H9 (cell line): ENCODE measurements at regions not wholly inside any gene's neighbourhood (a gene's known extent, or its start where the extent isn't known, plus 50 kb on each side); places are given as distances from the start of the nearest gene placed in this dataset.

Experiments
- DNase-seq: peaks from one replicate; pipeline ENCODE4 v3.0.0-alpha.2; 2017
- H2AFZ ChIP-seq: one replicate; pipeline ENCODE4 v1.6.1; 2013; ENCODE audit warnings: mild to moderate bottlenecking, low read length, control low read depth, moderate library complexity
- H2AK5ac ChIP-seq: 2 replicates; pipeline ENCODE4 v1.6.1; 2013; ENCODE audit warnings: low read length, control low read depth, mixed read lengths; ENCODE audit not compliant: insufficient read length
- H2BK120ac ChIP-seq: one replicate; pipeline ENCODE4 v1.6.1; 2013; ENCODE audit warnings: low read depth, mild to moderate bottlenecking, low read length, control low read depth, inconsistent platforms; ENCODE audit not compliant: poor library complexity, severe bottlenecking
- H2BK12ac ChIP-seq: 2 replicates; pipeline ENCODE4 v1.6.1; 2013; ENCODE audit warnings: low read length, control low read depth, mixed read lengths, low read depth; ENCODE audit not compliant: insufficient read length
- H2BK15ac ChIP-seq: 2 replicates; pipeline ENCODE4 v1.6.1; 2013; ENCODE audit warnings: low read depth, low read length, control low read depth
- H2BK20ac ChIP-seq: one replicate; pipeline ENCODE4 v1.6.1; 2013; ENCODE audit warnings: low read depth, mild to moderate bottlenecking, low read length, control low read depth, inconsistent platforms; ENCODE audit not compliant: poor library complexity, severe bottlenecking
- H2BK5ac ChIP-seq: 2 replicates; pipeline ENCODE4 v1.6.1; 2013; ENCODE audit warnings: low read length, control low read depth, mixed read lengths; ENCODE audit not compliant: insufficient read length
- H3K14ac ChIP-seq: 2 replicates; pipeline ENCODE4 v1.6.1; 2013; ENCODE audit warnings: low read length, control low read depth; ENCODE audit not compliant: insufficient read depth
- H3K18ac ChIP-seq: 2 replicates; pipeline ENCODE4 v1.6.1; 2013; ENCODE audit warnings: low read depth, mild to moderate bottlenecking, mixed read lengths, low read length, control low read depth; ENCODE audit not compliant: insufficient read length
- H3K23ac ChIP-seq: 2 replicates; pipeline ENCODE4 v1.6.1; 2013; ENCODE audit warnings: low read length, control low read depth, mixed read lengths, low read depth; ENCODE audit not compliant: insufficient read length
- H3K23me2 ChIP-seq: 2 replicates; pipeline ENCODE4 v1.6.1; 2013; ENCODE audit warnings: low read depth, mild to moderate bottlenecking, mixed read lengths, low read length, control low read depth; ENCODE audit not compliant: insufficient read length, poor library complexity, severe bottlenecking
- H3K27ac ChIP-seq: 2 replicates; pipeline ENCODE4 v1.5.1; 2013; ENCODE audit warnings: low read length, control low read depth, mixed read lengths, low read depth; ENCODE audit not compliant: insufficient read length
- H3K27me3 ChIP-seq: 2 replicates; pipeline ENCODE4 v1.6.1; 2013; ENCODE audit warnings: low read length, control low read depth, inconsistent platforms; ENCODE audit not compliant: insufficient read depth
- H3K4ac ChIP-seq: 2 replicates; pipeline ENCODE4 v1.6.1; 2013; ENCODE audit warnings: low read depth, mild to moderate bottlenecking, control low read depth, inconsistent platforms, low read length, moderate library complexity
- H3K4me1 ChIP-seq: 2 replicates; pipeline ENCODE4 v1.6.1; 2013; ENCODE audit warnings: low read length, control low read depth, inconsistent platforms; ENCODE audit not compliant: insufficient read depth
- H3K4me2 ChIP-seq: 2 replicates; pipeline ENCODE4 v1.6.1; 2013; ENCODE audit warnings: low read length, control low read depth, mixed read lengths; ENCODE audit not compliant: insufficient read length, insufficient read depth
- H3K56ac ChIP-seq: 2 replicates; pipeline ENCODE4 v1.6.1; 2013; ENCODE audit warnings: low read depth, mild to moderate bottlenecking, mixed read lengths, low read length, control low read depth; ENCODE audit not compliant: insufficient read length
- H3K79me1 ChIP-seq: 2 replicates; pipeline ENCODE4 v1.6.1; 2013; ENCODE audit warnings: low read depth, mild to moderate bottlenecking, moderate library complexity, low read length, control low read depth, inconsistent platforms; ENCODE audit not compliant: insufficient read depth, poor library complexity, severe bottlenecking
- H3K79me2 ChIP-seq: 2 replicates; pipeline ENCODE4 v1.6.1; 2013; ENCODE audit warnings: low read length, control low read depth, inconsistent platforms; ENCODE audit not compliant: insufficient read depth
- H3K9ac ChIP-seq: 2 replicates; pipeline ENCODE4 v1.6.1; 2013; ENCODE audit warnings: low read length, control low read depth, mixed read lengths; ENCODE audit not compliant: insufficient read length; ENCODE audit errors: extremely low read depth
- H3K9me3 ChIP-seq: one replicate; pipeline ENCODE4 v1.6.1; 2013; ENCODE audit warnings: low read depth, low read length, inconsistent platforms; ENCODE audit not compliant: control insufficient read depth
- H3T11ph ChIP-seq: one replicate; pipeline ENCODE4 v1.6.1; 2013; ENCODE audit warnings: mild to moderate bottlenecking, low read length, control low read depth, inconsistent platforms
- H4K20me1 ChIP-seq: one replicate; pipeline ENCODE4 v1.6.1; 2013; ENCODE audit not compliant: control insufficient read depth, insufficient read length, insufficient read depth
- H4K5ac ChIP-seq: 2 replicates; pipeline ENCODE4 v1.6.1; 2013; ENCODE audit warnings: low read depth, mild to moderate bottlenecking, mixed read lengths, low read length, control low read depth; ENCODE audit not compliant: insufficient read length
- H4K8ac ChIP-seq: replicated peaks from 2 replicates; pipeline ENCODE4 v1.6.1; 2013; ENCODE audit warnings: low read length, control low read depth, mixed read lengths, low read depth; ENCODE audit not compliant: insufficient read length
- H4K91ac ChIP-seq: 2 replicates; pipeline ENCODE4 v1.6.1; 2013; ENCODE audit warnings: low read depth, mild to moderate bottlenecking, moderate library complexity, mixed read lengths, low read length, control low read depth; ENCODE audit not compliant: insufficient read length
- H3K27ac Mint-ChIP-seq, 3 experiments: 2 replicates in 2 of 3; 3 replicates in 1 of 3; pipeline ENCODE4 v1.8.0; 2020 to 2021; ENCODE audit warnings: mixed read lengths in 3 of 3, mild to moderate bottlenecking in 1 of 3, moderate library complexity in 1 of 3
- H3K27me3 Mint-ChIP-seq: 2 replicates; pipeline ENCODE4 v1.8.0; 2021; ENCODE audit warnings: low read depth, mild to moderate bottlenecking, moderate library complexity, mixed read lengths
- H3K36me3 Mint-ChIP-seq, 3 experiments: 2 replicates in 2 of 3; 3 replicates in 1 of 3; pipeline ENCODE4 v1.8.0; 2020 to 2021; ENCODE audit warnings: low read depth in 3 of 3, mixed read lengths in 3 of 3; ENCODE audit not compliant: insufficient read depth in 1 of 3
- H3K4me1 Mint-ChIP-seq, 2 experiments: 2 replicates each; pipeline ENCODE4 v1.8.0; 2020; ENCODE audit warnings: mixed read lengths in 2 of 2
- H3K4me3 Mint-ChIP-seq, 2 experiments: 2 replicates in 1 of 2; 3 replicates in 1 of 2; pipeline ENCODE4 v1.8.0; 2020 to 2021; ENCODE audit warnings: mild to moderate bottlenecking in 2 of 2, mixed read lengths in 2 of 2, moderate library complexity in 1 of 2
- H3K9me3 Mint-ChIP-seq, 2 experiments: 2 replicates in 1 of 2; 3 replicates in 1 of 2; pipeline ENCODE4 v1.8.0; 2020; ENCODE audit warnings: mild to moderate bottlenecking in 2 of 2, mixed read lengths in 2 of 2, moderate library complexity in 1 of 2
- CTCF ChIP-seq: fragments of 200-600 bp; sonication (generic); conservative IDR thresholded peaks from 3 replicates; pipeline ENCODE4 v1.8.0; 2021; ENCODE audit warnings: antibody characterized with exemption, mild to moderate bottlenecking
- WGBS: extraction: QIAGEN DNeasy Blood & Tissue Kit; methylation state at CpG from one replicate; pipeline ENCODE4 v1.1.7; 2013; ENCODE audit warnings: missing lambda C conversion rate, low lambda C conversion rate, mixed read lengths; ENCODE audit not compliant: insufficient read length; ENCODE audit errors: extremely low coverage; 5-methylcytosine and 5-hydroxymethylcytosine counted together

- no peak overlapping the region for H2BK15ac ChIP-seq
- no peak overlapping the region for H2AFZ ChIP-seq
- no peak overlapping the region for H3K23ac ChIP-seq
- no peaks in the 10 kb centered on the region for H3K9me3 ChIP-seq
- H3K79me2 ChIP-seq, result no peaks in the 10 kb centered on the region
- H3K27ac Mint-ChIP-seq, result 0 out of 7 replicates have a peak overlapping the region, but pooled peaks of 1 of the 3 experiments have one; percentile 15
- no peak overlapping the region for H3K56ac ChIP-seq
- no peak overlapping the region for H3T11ph ChIP-seq
- H2BK12ac ChIP-seq, result no peak overlapping the region
- H3K9me3 Mint-ChIP-seq, result peaks cover 6 to 7% of the 10 kb centered on the region in 2 experiments; a peak in 4 of 5 replicates
- H3K79me1 ChIP-seq, result no peaks in the 10 kb centered on the region
- H3K4ac ChIP-seq, result no peak overlapping the region
- H2BK5ac ChIP-seq, result no peak overlapping the region
- no peaks in the 10 kb centered on the region for H4K20me1 ChIP-seq
- H3K4me3 Mint-ChIP-seq, result no peak overlapping the region
- H3K4me2 ChIP-seq, result no peak overlapping the region
- no peak overlapping the region for H2AK5ac ChIP-seq
- H2BK20ac ChIP-seq, result no peak overlapping the region
- peaks cover 0 to 5% (median 4%) of the 10 kb centered on the region in 3 experiments; a peak in 3 of 7 replicates for H3K36me3 Mint-ChIP-seq
- H3K4me1 ChIP-seq, result no peaks in the 10 kb centered on the region
- H3K4me1 Mint-ChIP-seq, result peaks cover 3 to 5% of the 10 kb centered on the region in 2 experiments
- no peak overlapping the region for H3K14ac ChIP-seq
- WGBS, result no CpG with 5 or more reads among the region's 1 CpG
- H3K9ac ChIP-seq, result no peak overlapping the region
- no peak overlapping the region for H3K27ac ChIP-seq
- no peak overlapping the region for H2BK120ac ChIP-seq
- no peak overlapping the region for H4K91ac ChIP-seq
- H3K27me3 ChIP-seq, result no peaks in the 10 kb centered on the region
- no peaks in the 10 kb centered on the region for H3K27me3 Mint-ChIP-seq
- no peak for DNase-seq
- no peaks in the 10 kb centered on the region for H3K23me2 ChIP-seq
- no peak overlapping the region for H4K5ac ChIP-seq
- H3K18ac ChIP-seq, result no peak overlapping the region
- H4K8ac ChIP-seq, result no peak overlapping the region
- TF ChIP-seq CTCF, result no peak
These were observed 52.5 kb upstream of the SGCD start for GRCh38 chr5:156274453-156274852.
